ENCODE measurements at regions not wholly inside any gene's neighbourhood (a gene's known extent, or its start where the extent isn't known, plus 50 kb on each side); places are given as distances from the start of the nearest gene placed in this dataset.

DNA sequence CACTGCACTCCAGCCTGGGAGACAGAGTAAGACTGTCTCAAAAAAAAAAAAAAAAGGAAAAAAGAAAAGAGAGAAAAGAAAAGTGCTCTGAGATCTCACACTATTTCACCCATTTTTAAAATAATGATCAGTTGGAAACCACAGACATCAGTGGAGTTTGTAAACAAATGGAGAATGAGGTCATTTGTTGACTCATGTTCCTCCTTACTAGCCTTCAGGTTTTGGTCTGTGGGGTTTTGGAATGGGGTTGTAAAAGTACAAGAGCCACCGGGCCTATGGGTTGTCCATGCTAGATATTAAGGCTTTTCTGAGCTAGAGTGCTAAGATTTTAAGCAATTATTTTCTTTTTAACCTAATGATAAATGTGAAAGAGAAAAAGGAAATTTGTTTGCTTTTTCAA is 104.4 kb upstream of the PRL start:
- DNase-seq (ENCODE audit: low spot score): no peak

GRCh38 chr6:22401932-22402331 is 105.1 kb upstream of the PRL start:
- no peak for DNase-seq (ENCODE audit: low spot score)

GRCh38 chr6:22409486-22409885 is 112.7 kb upstream of the PRL start:
- no peak for DNase-seq (ENCODE audit: low spot score)

DNA sequence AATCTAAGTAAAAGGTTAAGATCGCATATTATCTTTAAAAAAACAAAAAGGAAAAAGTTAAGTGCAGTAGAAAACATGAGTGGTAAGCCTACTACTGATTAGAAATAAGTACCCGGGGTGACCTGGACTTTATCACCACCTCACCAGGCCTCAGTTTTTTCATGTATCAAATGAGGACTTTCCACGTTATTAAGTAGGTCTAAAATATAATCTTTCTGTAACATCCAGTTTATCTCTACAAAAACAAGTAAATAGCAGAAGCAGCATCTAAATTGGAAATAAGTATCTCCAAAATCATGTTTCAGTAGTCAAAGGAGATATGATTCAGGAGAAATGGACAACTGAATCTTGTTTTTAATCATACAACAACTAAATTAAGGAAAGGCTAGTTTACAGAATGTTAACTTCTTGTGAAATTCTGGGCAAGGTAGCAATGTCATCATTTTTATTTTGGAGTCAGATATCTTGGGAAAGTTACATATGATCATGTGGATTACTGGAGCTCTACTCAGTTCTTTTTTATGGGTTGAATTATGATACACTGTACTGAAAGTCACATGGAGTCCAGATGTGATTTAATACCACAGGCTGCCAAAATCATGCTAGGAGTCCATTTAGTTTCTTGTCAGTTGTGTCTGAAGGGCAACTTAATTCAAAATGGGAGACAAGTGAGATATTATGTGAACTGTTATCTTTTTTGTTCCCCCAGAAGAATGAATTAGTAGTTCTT is 114.7 kb upstream of the PRL start:
- DNase-seq (ENCODE audit: low spot score): no peak

DNA sequence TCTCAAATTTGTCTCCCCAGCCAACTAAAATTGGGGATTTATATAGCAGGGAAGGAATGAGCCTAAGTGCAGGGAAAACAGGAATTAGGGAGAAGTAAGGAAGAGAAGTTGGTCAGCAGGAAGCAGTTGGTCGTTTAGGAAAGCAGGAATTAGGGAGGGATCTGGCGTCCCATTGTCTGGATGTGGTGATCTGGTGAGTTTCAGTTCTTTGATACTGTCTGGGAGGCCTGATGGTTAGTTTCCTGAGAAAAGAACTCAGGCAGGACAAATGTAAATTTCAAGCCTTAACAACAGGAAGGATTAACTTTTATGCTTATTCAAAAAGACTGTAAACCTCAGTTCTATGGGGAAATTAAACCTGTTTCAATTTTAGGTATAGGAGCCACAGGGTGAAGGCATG is 116.2 kb upstream of the PRL start:
- DNase-seq (ENCODE audit: low spot score): no peak

DNA sequence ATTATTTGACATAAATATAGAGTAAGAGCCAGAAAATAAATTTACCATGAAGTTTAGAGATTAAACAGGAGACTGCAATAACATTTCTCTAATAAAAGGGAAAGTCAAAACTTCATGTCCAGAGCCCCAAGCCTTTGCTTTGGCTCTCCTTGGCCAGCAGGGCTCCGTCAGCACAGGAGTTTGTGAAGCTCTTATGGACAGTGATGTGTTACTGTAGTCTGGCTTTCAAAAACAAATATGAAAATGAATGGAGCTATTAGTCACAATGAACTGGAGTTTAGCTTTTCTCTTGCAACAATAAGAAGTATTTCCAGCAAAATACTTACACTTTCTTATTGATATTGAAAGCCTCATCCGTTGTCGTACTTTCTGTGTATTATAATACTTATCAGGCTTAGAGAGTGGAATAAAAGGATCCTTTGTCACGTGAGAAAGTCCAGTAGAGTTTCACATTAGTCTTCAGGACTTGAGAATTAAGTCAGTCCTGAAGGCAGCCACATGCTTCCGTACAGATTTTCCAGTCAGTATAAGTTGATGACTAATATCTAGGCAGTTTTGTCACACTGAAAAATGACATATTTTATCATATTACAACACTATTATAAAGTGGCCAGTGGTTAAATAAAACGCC is 117.0 kb upstream of the PRL start:
- DNase-seq (ENCODE audit: low spot score): no peak

GRCh38 chr6:22418714-22419113 is 121.9 kb upstream of the PRL start:
- no peak for DNase-seq (ENCODE audit: low spot score)

DNA sequence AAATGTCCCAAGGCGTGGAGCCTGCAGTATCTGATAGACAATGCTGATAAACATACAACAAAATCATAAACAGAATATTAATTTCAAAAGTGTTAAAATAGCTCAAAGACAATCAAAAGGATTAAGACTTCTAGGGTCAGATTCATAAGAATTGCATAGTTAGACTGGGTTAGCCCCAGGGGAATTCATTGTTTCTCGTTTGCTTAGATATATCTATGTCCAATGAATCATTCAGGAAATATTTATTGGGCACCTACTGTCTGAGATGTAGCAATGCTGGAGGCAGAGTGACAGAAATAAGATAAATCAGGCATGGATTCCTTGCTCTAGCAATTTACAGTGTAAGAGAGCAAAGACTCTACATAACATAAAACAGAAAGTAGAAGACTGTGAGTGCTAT is 124.4 kb upstream of the PRL start:
- DNase-seq (ENCODE audit: low spot score): no peak

- DNase-seq (ENCODE audit: low spot score): no peak
These were observed 127.4 kb upstream of the PRL start for GRCh38 chr6:22424196-22424595.

- DNase-seq (ENCODE audit: low spot score): no peak
These were observed 135.2 kb upstream of the PRL start for GRCh38 chr6:22432060-22432459.

- no peak for DNase-seq (ENCODE audit: low spot score)
These were observed 135.6 kb upstream of the HDGFL1 start for GRCh38 chr6:22433745-22434144.

DNA sequence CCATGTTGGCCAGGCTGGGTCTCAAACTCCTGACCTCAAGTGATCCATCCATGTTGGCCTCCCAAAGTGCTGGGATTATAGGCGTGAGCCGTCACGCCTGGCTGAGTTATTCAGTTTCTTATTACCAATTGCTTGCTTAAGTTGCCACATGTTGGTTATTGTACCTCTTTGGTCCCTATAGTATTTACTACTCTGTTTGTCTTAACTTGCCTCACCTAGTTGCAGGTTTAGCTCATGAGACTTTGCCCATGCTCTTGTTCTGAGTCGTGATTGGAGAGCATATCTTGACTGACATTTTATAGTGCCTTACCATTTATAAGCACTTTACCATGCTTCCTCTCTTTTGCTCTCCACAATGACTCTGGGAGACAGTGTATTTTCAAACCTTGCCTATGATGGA is 134.2 kb upstream of the HDGFL1 start:
- no peak for DNase-seq (ENCODE audit: low spot score)

DNA sequence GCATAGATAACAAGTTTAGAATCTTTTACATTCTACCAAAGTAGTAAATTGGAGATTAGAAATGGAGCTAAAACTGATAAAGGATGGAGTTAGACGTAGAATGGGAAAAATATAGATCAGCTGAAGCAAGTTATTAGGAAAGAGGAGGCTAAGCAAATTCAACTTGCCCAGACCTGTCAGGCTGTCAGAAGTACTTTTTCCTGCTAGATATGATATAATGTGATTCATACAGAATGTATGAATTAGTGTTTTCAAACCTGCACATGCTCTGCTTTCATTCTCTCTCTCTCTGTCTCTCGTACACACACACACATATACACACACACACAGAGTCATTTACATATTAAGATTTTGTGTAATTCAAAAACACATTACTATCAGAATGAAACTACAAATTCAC is 133.2 kb upstream of the HDGFL1 start:
- no peak for DNase-seq (ENCODE audit: low spot score)

- DNase-seq (ENCODE audit: low spot score): no peak
These were observed 131.7 kb upstream of the HDGFL1 start for GRCh38 chr6:22437665-22438064.

- no peak for DNase-seq (ENCODE audit: low spot score)
These were observed 126.5 kb upstream of the HDGFL1 start for GRCh38 chr6:22442826-22443225.

- no peak for DNase-seq (ENCODE audit: low spot score)
These were observed 125.0 kb upstream of the HDGFL1 start for GRCh38 chr6:22444330-22444729.

GRCh38 chr6:22445946-22446345 is 123.4 kb upstream of the HDGFL1 start:
- DNase-seq (ENCODE audit: low spot score): no peak

DNA sequence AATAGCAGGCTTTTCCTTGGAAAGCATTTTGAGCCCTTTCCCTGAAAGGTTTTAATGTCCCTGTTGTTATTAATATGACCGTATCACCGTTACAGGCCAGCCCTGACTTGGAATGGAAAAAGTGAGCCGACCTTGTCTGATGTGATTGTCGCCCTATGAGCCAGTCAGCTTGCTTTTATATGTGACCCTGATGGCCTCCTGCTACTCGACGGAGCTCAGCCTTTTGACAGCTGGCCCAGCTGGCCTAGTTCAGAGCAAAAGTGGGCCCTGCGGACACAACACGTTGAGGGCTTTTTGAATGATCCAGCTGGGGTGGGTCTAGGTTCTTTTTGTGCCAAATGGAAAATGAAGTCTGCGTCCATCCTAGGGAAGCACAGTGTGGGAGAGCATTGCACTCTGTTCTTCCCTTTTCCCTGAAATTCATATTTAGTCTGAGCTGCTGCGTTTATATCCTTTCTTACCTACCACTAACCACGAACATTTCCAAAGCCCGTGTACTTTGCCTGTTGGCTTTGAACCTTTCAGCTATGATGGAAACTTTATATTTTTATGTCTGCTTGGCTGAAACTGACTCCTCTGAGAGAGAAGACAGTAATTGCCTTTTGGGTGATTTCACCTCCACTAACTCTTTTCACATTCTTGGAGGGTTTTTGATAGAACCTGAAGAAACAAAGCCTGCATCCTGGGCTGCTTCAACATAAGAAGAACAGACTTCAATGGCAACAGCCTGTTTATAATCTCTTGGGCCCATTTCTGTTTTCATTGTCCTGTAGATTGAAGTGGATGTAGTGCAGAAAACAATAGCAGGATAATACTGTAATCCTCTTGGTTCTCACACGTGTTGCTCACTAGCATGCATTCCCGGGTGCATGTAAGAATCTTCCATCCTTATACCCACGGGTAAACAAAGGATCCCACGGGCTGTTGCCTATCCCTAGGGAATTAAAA is 121.8 kb upstream of the HDGFL1 start:
- DNase-seq (ENCODE audit: low spot score): peak; percentile 68

- DNase-seq (ENCODE audit: low spot score): peak; percentile 57
These were observed 121.1 kb upstream of the HDGFL1 start for GRCh38 chr6:22448291-22448711.

- no peak for DNase-seq (ENCODE audit: low spot score)
These were observed 117.4 kb upstream of the HDGFL1 start for GRCh38 chr6:22451962-22452361.

DNA sequence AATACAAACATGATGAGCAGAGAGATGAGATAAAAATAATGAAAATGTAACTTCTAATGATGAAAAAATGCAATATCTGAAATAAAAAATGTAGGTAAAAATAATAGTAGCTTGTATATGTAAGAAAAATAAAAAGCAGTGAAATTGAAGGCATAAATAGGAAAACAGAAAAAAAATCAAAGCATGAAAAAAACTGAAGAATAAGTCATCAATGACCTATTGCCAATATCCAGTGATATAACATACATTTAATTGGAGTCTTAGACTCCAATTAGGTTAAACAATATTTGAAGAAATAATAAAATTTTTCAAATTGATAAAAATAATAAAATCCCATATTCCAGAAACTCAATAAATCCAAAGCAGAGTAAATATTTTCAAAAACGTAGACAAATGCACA is 114.0 kb upstream of the HDGFL1 start:
- no peak for DNase-seq (ENCODE audit: low spot score)

GRCh38 chr6:22457996-22458395 is 111.4 kb upstream of the HDGFL1 start:
- DNase-seq (ENCODE audit: low spot score): no peak

All from D341Med (cell line).